Large intestine (tissue), 3 donors: ENCODE measurements at regions not wholly inside any gene's neighbourhood (a gene's known extent, or its start where the extent isn't known, plus 50 kb on each side); places are given as distances from the start of the nearest gene placed in this dataset.

Source experiments
- DNase-seq, 2 donors: peaks; one replicate each; pipeline versions ENCODE4 v3.0.0 to v3.0.0-alpha.2; 2013
- H3K27ac ChIP-seq: one replicate; pipeline ENCODE4 v1.5.1; 2013; ENCODE audit warnings: low read length
- H3K27me3 ChIP-seq: 2 replicates; pipeline ENCODE4 v1.6.1; 2013; ENCODE audit warnings: low read length; ENCODE audit not compliant: control insufficient read depth, insufficient read depth
- H3K36me3 ChIP-seq: 2 replicates; pipeline ENCODE4 v1.6.1; 2013; ENCODE audit warnings: low read length; ENCODE audit not compliant: control insufficient read depth, insufficient read depth
- H3K4me1 ChIP-seq: one replicate; pipeline ENCODE4 v1.6.1; 2013; ENCODE audit warnings: low read length; ENCODE audit not compliant: control insufficient read depth, insufficient read depth
- H3K4me3 ChIP-seq: one replicate; pipeline ENCODE4 v1.5.1; 2013; ENCODE audit warnings: low read length
- H3K9me3 ChIP-seq: one replicate; pipeline ENCODE4 v1.6.1; 2013; ENCODE audit warnings: mild to moderate bottlenecking, low read depth, low read length, moderate library complexity; ENCODE audit not compliant: control insufficient read depth
- WGBS: methylation state at CpG from one replicate; pipeline ENCODE4 v1.1.5; 2013; ENCODE audit warnings: low lambda C conversion rate; ENCODE audit not compliant: insufficient coverage; 5-methylcytosine and 5-hydroxymethylcytosine counted together

DNA sequence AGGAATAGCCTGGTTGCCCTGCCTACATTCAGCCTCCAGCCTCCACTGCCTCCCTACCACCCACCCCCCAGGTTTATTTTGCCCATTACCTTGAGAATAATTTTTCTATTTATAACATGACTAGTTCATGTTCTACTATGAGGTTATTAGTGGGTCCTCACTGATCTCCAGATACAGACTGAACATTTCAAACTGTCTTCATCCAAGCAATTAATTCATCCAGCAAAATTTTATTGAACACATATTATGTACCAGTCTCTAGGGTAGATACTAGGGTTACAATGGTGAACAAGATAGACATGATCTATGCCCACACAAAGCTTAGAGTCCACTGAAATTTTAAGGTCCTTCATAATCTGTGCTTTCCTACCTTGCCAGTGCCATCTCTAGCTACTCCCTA, 51.6 kb upstream of the FHIP2A start:
- no peak for DNase-seq
- Histone ChIP-seq H3K4me1 (peaks cover 10% of the 10 kb centered on the region), H3K9me3 (no peaks in the 10 kb centered on the region)

GRCh38 chr10:114771157-114771556, 50.4 kb upstream of the FHIP2A start:
- WGBS, result no CpG with 5 or more reads among the region's 1 CpG
- H3K27me3 ChIP-seq, result peaks cover 9% of the 10 kb centered on the region
- no peaks in the 10 kb centered on the region for H3K36me3 ChIP-seq
- no peak overlapping the region for H3K27ac ChIP-seq
- no peaks in the 10 kb centered on the region for H3K9me3 ChIP-seq
- H3K4me1 ChIP-seq, result peaks cover 5% of the 10 kb centered on the region
- no peak overlapping the region for H3K4me3 ChIP-seq
- DNase-seq, result no peak

More for the DNA sequence above, 51.6 kb upstream of the FHIP2A start:
- no peak overlapping the region for H3K4me3 ChIP-seq
- H3K27me3 ChIP-seq, result peaks cover 9% of the 10 kb centered on the region
- H3K36me3 ChIP-seq, result no peaks in the 10 kb centered on the region
- H3K27ac ChIP-seq, result no peak overlapping the region

DNA sequence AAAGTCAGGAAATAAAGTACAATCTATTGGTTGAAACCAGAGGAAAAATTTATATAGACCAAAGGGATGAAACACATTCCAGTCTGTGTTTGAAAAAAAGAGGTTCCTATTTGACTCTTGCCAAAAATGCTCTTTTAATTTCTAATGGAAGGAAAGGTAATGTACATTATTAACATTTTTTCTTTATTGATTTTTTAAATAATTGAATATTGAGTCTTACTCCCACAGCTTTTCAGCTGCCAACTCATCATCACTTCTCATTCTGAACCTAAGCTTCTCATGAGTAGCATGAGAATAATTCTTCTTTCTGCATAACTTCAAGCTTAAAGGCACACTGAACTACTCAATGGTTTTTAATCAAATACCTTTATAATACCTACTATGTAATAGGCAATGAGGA, 49.8 kb upstream of the FHIP2A start:
- peaks cover 5% of the 10 kb centered on the region for H3K4me1 ChIP-seq
- no peak overlapping the region for H3K27ac ChIP-seq
- no peaks in the 10 kb centered on the region for H3K36me3 ChIP-seq
- DNase-seq, result no peak
- no peaks in the 10 kb centered on the region for H3K9me3 ChIP-seq
- H3K4me3 ChIP-seq, result no peak overlapping the region
- H3K27me3 ChIP-seq, result peaks cover 9% of the 10 kb centered on the region
